Esophagus squamous epithelium (tissue), 5 donors: ENCODE measurements at regions not wholly inside any gene's neighbourhood (a gene's known extent, or its start where the extent isn't known, plus 50 kb on each side); places are given as distances from the start of the nearest gene placed in this dataset.
A peak's percentile ranks its signal among the peaks of the same experiment; 100 is the strongest.

Experiments used
- DNase-seq: peaks from one replicate; lab custom pipeline; 2025; lab: John Stamatoyannopoulos, UW
- H3K27ac ChIP-seq, 4 donors: fragments of 200-600 bp; sonication (generic); one replicate each; pipeline ENCODE4 v1.5.1; 2016 to 2019; ENCODE audit warnings: mild to moderate bottlenecking in 1 of 4
- H3K27me3 ChIP-seq, 4 donors: fragments of 200-600 bp; sonication (generic); 1 replicate in 3 of 4; 2 replicates in 1 of 4; pipeline versions ENCODE4 v1.5.1 to v1.6.0; 2017 to 2021; ENCODE audit warnings: antibody characterized with exemption in 1 of 4
- H3K36me3 ChIP-seq, 3 donors: fragments of 200-600 bp; sonication (generic); one replicate each; pipeline ENCODE4 v1.5.1; 2016 to 2019
- H3K4me1 ChIP-seq, 3 donors: fragments of 200-600 bp; sonication (generic); one replicate each; pipeline ENCODE4 v1.5.1; 2017 to 2019
- H3K4me3 ChIP-seq, 4 donors: fragments of 200-600 bp; sonication (generic); 1 replicate in 3 of 4; 2 replicates in 1 of 4; pipeline ENCODE4 v1.5.1; 2016 to 2019; ENCODE audit warnings: mild to moderate bottlenecking in 2 of 4, moderate library complexity in 1 of 4
- H3K9me3 ChIP-seq, 3 donors: fragments of 200-600 bp; sonication (generic); one replicate each; pipeline ENCODE4 v1.5.1; 2016 to 2019
- CTCF ChIP-seq, 6 experiments: fragments of 450-650 bp in 4 of 6; fragments of 200-600 bp in 2 of 6; sonication (generic) in 2 of 6; IDR thresholded peaks; one replicate each; pipeline ENCODE4 v1.5.1; 2016 to 2019; ENCODE audit warnings: antibody characterized with exemption in 6 of 6, mild to moderate bottlenecking in 4 of 6, moderate library complexity in 4 of 6
- POLR2A ChIP-seq, 4 donors: fragments of 450-650 bp; IDR thresholded peaks; one replicate each; pipeline ENCODE4 v1.6.1; 2017; ENCODE audit warnings: antibody characterized with exemption in 4 of 4, mild to moderate bottlenecking in 4 of 4, moderate library complexity in 3 of 4
- WGBS, 2 donors: methylation state at CpG; one replicate each; pipeline ENCODE4 v1.1.5; 2018; 5-methylcytosine and 5-hydroxymethylcytosine counted together
- intact Hi-C: fragments of 100-400 bp; cut with DNase I; formaldehyde crosslinking; loops from one replicate; pipeline ENCODE4 v1.15.0; 2022
- donor health status: DM: yes; HTN: yes; CAD: no.

GRCh38 chr19:5290336-5291262 is 50.0 kb downstream of the PTPRS start:
- intact Hi-C loops = no loop called here
- Histone ChIP-seq H3K4me1 (peaks cover 22 to 76% (median 36%) of the 10 kb centered on the region in 3 donors), H3K9me3 (no peaks in the 10 kb centered on the region), H3K4me3 (peak overlapping the region in 3 of 4 donors; percentile 56 to 91 (median 72)), H3K27ac (peak overlapping the region; percentile 15 to 92 (median 73)), H3K36me3 (peaks cover 0 to 9% (median 0%) of the 10 kb centered on the region in 3 donors), H3K27me3 (peaks cover 0 to 36% (median 0%) of the 10 kb centered on the region in 4 donors)
- 29 to 85% methylated on average over 2 to 4 of the region's 29 CpGs for WGBS, 2 donors
- TF ChIP-seq POLR2A (IDR thresholded peaks at IDR 0.05) = no peak
- no peak for TF ChIP-seq CTCF (IDR thresholded peaks at IDR 0.05)
- DNase-seq = no peak

- H3K36me3 ChIP-seq = peaks cover 0 to 22% (median 4%) of the 10 kb centered on the region in 3 donors
- peaks cover 22 to 74% (median 36%) of the 10 kb centered on the region in 3 donors for H3K4me1 ChIP-seq
- WGBS, 2 donors = 63 to 75% methylated on average over 14 to 16 of the region's 18 CpGs
- H3K27ac ChIP-seq = peak overlapping the region in 3 of 4 donors; percentile 28 to 92 (median 67)
- peaks cover 0 to 36% (median 0%) of the 10 kb centered on the region in 4 donors for H3K27me3 ChIP-seq
- TF ChIP-seq CTCF (IDR thresholded peaks at IDR 0.05) = no peak
- TF ChIP-seq POLR2A (IDR thresholded peaks at IDR 0.05) = no peak
- H3K9me3 ChIP-seq = no peaks in the 10 kb centered on the region
- intact Hi-C loops = no loop called here
- H3K4me3 ChIP-seq = peak overlapping the region in 2 of 4 donors; percentile 25 to 72
- DNase-seq = no peak
Observed at GRCh38 chr19:5289060-5289990, 51.3 kb downstream of the PTPRS start.

- intact Hi-C loops = no loop called here
- Histone ChIP-seq H3K27me3 (peaks cover 0 to 27% (median 0%) of the 10 kb centered on the region in 4 donors), H3K36me3 (peaks cover 0 to 32% (median 4%) of the 10 kb centered on the region in 3 donors), H3K4me1 (peaks cover 17 to 68% (median 28%) of the 10 kb centered on the region in 3 donors), H3K27ac (peak overlapping the region in 3 of 4 donors; percentile 28 to 67 (median 46)), H3K4me3 (peak overlapping the region in 2 of 4 donors; percentile 23 to 25), H3K9me3 (no peaks in the 10 kb centered on the region)
- DNase-seq = no peak
- 17% methylated on average over 1 of the region's 4 CpGs; no CpG with 5 or more reads in 1 of the 2 donors for WGBS, 2 donors
- no peak for TF ChIP-seq CTCF (IDR thresholded peaks at IDR 0.05)
- TF ChIP-seq POLR2A (IDR thresholded peaks at IDR 0.05) = no peak
Observed at GRCh38 chr19:5288347-5288739, 52.3 kb downstream of the PTPRS start.

- Histone ChIP-seq H3K27me3 (peaks cover 0 to 15% (median 0%) of the 10 kb centered on the region in 4 donors), H3K36me3 (peaks cover 0 to 45% (median 4%) of the 10 kb centered on the region in 3 donors), H3K4me3 (no peak overlapping the region), H3K27ac (peak overlapping the region in 2 of 4 donors; percentile 23 to 39), H3K9me3 (no peaks in the 10 kb centered on the region), H3K4me1 (peaks cover 15 to 68% (median 27%) of the 10 kb centered on the region in 3 donors)
- intact Hi-C loops = no loop called here
- 54 to 77% methylated on average over 5 of the region's 5 CpGs for WGBS, 2 donors
- no peak for DNase-seq
- no peak for TF ChIP-seq CTCF (IDR thresholded peaks at IDR 0.05)
- no peak for TF ChIP-seq POLR2A (IDR thresholded peaks at IDR 0.05)
Observed at GRCh38 chr19:5287066-5287465, 53.5 kb downstream of the PTPRS start.
